ENCODE measurements at regions not wholly inside any gene's neighbourhood (a gene's known extent, or its start where the extent isn't known, plus 50 kb on each side); places are given as distances from the start of the nearest gene placed in this dataset.
"Not testable (repeated sequence)": the region's sequence is repeated elsewhere in the genome, so short reads cannot be mapped to it uniquely, and the experiment has no call there.

DNA sequence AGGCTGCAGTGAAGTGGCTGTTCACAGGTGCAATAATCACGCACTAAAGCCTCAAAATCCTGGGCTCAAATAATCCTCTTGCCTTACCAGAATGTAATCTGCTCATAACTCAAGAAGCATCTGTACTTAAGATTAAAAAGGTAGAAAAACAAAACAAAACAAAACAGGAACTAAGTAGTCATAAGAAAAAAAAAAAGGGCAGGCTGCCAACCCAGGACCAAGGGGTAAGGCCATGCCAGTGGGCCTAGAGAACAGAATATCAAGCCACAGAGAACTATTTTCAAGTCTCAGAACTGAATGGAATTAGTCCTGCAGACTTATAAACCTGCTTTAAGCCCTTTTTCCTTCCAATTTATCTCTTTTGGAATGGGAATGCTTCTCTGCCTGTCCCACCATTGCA is 64.8 kb upstream of the TBC1D3K start:
- no peak for ATAC-seq

DNA sequence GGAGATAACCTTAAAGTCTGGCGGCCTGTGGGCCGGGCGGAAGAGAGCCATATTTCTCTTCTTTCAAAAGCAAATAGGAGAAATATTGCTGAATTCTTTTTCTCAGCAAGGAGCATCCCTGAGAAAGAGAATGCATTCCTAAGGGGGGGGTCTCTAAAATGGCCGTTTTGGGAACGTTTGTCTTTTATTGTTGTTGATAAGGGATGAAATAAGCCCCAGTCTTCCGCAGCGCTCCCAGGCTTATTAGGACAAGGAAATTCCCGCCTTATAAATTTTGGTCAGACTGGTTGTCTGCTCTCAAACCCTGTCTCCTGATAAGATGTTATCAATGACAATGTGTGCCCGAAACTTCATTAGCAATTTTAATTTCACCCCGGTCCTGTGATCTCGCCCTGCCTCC is 65.8 kb upstream of the TBC1D3K start:
- not testable (repeated sequence) for ATAC-seq

More for the DNA sequence above, 64.8 kb upstream of the TBC1D3K start:
- TF ChIP-seq ISL1 (CRISPR knock-in tag; IDR thresholded peaks at IDR 0.05) (no peak), TOX (CRISPR knock-in tag; IDR thresholded peaks at IDR 0.05; ENCODE audit: borderline replicate concordance) (no peak), RARB (CRISPR knock-in tag; IDR thresholded peaks at IDR 0.05) (no peak), ZC3H10 (CRISPR knock-in tag; IDR thresholded peaks at IDR 0.05) (no peak), ZNF565 (CRISPR knock-in tag; conservative IDR thresholded peaks at IDR 0.05; ENCODE audit: low read depth) (no peak), TCF4 (CRISPR knock-in tag; IDR thresholded peaks at IDR 0.05; ENCODE audit: borderline replicate concordance) (no peak), CSDC2 (CRISPR knock-in tag; IDR thresholded peaks at IDR 0.05) (no peak), SNAI2 (CRISPR knock-in tag; IDR thresholded peaks at IDR 0.05) (no peak), BACH2 (CRISPR knock-in tag; IDR thresholded peaks at IDR 0.05; ENCODE audit: borderline replicate concordance) (no peak), PPARA (CRISPR knock-in tag; IDR thresholded peaks at IDR 0.05; ENCODE audit: borderline replicate concordance) (no peak), ZNF8 (CRISPR knock-in tag; IDR thresholded peaks at IDR 0.05) (no peak), OSR1 (CRISPR knock-in tag; IDR thresholded peaks at IDR 0.05) (no peak), ZFP30 (CRISPR knock-in tag; IDR thresholded peaks at IDR 0.05) (no peak), ARNTL (CRISPR knock-in tag; IDR thresholded peaks at IDR 0.05; ENCODE audit: borderline replicate concordance, low read depth) (no peak)
- TF ChIP-seq, protein P1, sequence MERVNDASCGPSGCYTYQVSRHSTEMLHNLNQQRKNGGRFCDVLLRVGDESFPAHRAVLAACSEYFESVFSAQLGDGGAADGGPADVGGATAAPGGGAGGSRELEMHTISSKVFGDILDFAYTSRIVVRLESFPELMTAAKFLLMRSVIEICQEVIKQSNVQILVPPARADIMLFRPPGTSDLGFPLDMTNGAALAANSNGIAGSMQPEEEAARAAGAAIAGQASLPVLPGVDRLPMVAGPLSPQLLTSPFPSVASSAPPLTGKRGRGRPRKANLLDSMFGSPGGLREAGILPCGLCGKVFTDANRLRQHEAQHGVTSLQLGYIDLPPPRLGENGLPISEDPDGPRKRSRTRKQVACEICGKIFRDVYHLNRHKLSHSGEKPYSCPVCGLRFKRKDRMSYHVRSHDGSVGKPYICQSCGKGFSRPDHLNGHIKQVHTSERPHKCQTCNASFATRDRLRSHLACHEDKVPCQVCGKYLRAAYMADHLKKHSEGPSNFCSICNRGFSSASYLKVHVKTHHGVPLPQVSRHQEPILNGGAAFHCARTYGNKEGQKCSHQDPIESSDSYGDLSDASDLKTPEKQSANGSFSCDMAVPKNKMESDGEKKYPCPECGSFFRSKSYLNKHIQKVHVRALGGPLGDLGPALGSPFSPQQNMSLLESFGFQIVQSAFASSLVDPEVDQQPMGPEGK (CRISPR knock-in tag; IDR thresholded peaks at IDR 0.05; ENCODE audit: borderline replicate concordance) = no peak
- TF ChIP-seq, protein P2, sequence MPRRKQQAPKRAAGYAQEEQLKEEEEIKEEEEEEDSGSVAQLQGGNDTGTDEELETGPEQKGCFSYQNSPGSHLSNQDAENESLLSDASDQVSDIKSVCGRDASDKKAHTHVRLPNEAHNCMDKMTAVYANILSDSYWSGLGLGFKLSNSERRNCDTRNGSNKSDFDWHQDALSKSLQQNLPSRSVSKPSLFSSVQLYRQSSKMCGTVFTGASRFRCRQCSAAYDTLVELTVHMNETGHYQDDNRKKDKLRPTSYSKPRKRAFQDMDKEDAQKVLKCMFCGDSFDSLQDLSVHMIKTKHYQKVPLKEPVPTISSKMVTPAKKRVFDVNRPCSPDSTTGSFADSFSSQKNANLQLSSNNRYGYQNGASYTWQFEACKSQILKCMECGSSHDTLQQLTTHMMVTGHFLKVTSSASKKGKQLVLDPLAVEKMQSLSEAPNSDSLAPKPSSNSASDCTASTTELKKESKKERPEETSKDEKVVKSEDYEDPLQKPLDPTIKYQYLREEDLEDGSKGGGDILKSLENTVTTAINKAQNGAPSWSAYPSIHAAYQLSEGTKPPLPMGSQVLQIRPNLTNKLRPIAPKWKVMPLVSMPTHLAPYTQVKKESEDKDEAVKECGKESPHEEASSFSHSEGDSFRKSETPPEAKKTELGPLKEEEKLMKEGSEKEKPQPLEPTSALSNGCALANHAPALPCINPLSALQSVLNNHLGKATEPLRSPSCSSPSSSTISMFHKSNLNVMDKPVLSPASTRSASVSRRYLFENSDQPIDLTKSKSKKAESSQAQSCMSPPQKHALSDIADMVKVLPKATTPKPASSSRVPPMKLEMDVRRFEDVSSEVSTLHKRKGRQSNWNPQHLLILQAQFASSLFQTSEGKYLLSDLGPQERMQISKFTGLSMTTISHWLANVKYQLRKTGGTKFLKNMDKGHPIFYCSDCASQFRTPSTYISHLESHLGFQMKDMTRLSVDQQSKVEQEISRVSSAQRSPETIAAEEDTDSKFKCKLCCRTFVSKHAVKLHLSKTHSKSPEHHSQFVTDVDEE (CRISPR knock-in tag; IDR thresholded peaks at IDR 0.05) = no peak
- TF ChIP-seq, protein P3, sequence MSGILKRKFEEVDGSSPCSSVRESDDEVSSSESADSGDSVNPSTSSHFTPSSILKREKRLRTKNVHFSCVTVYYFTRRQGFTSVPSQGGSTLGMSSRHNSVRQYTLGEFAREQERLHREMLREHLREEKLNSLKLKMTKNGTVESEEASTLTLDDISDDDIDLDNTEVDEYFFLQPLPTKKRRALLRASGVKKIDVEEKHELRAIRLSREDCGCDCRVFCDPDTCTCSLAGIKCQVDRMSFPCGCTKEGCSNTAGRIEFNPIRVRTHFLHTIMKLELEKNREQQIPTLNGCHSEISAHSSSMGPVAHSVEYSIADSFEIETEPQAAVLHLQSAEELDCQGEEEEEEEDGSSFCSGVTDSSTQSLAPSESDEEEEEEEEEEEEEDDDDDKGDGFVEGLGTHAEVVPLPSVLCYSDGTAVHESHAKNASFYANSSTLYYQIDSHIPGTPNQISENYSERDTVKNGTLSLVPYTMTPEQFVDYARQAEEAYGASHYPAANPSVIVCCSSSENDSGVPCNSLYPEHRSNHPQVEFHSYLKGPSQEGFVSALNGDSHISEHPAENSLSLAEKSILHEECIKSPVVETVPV (CRISPR knock-in tag; IDR thresholded peaks at IDR 0.05) = no peak
- TF ChIP-seq, protein P4, sequence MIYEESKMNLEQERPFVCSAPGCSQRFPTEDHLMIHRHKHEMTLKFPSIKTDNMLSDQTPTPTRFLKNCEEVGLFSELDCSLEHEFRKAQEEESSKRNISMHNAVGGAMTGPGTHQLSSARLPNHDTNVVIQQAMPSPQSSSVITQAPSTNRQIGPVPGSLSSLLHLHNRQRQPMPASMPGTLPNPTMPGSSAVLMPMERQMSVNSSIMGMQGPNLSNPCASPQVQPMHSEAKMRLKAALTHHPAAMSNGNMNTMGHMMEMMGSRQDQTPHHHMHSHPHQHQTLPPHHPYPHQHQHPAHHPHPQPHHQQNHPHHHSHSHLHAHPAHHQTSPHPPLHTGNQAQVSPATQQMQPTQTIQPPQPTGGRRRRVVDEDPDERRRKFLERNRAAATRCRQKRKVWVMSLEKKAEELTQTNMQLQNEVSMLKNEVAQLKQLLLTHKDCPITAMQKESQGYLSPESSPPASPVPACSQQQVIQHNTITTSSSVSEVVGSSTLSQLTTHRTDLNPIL (CRISPR knock-in tag; IDR thresholded peaks at IDR 0.05; ENCODE audit: low read depth) = no peak

DNA sequence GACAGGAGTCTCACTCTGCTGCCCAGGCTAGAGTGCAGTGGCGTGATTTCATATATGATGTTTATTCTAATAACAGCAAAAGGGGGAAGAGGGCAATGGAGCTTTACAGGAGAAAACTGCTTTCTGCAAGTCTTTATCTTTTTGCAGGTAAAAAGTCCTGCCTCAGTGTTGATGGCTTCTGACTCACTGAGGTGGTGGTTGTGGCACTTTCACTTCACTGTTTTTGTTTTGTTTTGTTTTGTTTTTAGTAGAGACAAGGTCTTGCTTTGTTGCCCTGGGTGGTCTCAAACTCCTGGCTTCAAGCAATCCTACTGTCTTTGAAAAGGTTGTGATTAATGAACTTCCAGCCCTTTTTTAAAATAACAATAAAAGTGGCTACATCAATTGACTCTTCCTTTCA is 68.0 kb upstream of the TBC1D3K start:
- TF ChIP-seq BACH2 (CRISPR knock-in tag; IDR thresholded peaks at IDR 0.05; ENCODE audit: borderline replicate concordance) = no peak
- TF ChIP-seq ARNTL (CRISPR knock-in tag; IDR thresholded peaks at IDR 0.05; ENCODE audit: borderline replicate concordance, low read depth) = no peak
- TF ChIP-seq RARB (CRISPR knock-in tag; IDR thresholded peaks at IDR 0.05) = no peak
- TF ChIP-seq PPARA (CRISPR knock-in tag; IDR thresholded peaks at IDR 0.05; ENCODE audit: borderline replicate concordance) = no peak
- no peak for TF ChIP-seq TCF4 (CRISPR knock-in tag; IDR thresholded peaks at IDR 0.05; ENCODE audit: borderline replicate concordance)
- TF ChIP-seq GLIS3 (CRISPR knock-in tag; IDR thresholded peaks at IDR 0.05) = no peak
- no peak for TF ChIP-seq OSR1 (CRISPR knock-in tag; IDR thresholded peaks at IDR 0.05)
- no peak for TF ChIP-seq ISL1 (CRISPR knock-in tag; IDR thresholded peaks at IDR 0.05)
- TF ChIP-seq ZNF8 (CRISPR knock-in tag; IDR thresholded peaks at IDR 0.05) = no peak
- no peak for TF ChIP-seq TOX (CRISPR knock-in tag; IDR thresholded peaks at IDR 0.05; ENCODE audit: borderline replicate concordance)
- ATAC-seq = no peak

DNA sequence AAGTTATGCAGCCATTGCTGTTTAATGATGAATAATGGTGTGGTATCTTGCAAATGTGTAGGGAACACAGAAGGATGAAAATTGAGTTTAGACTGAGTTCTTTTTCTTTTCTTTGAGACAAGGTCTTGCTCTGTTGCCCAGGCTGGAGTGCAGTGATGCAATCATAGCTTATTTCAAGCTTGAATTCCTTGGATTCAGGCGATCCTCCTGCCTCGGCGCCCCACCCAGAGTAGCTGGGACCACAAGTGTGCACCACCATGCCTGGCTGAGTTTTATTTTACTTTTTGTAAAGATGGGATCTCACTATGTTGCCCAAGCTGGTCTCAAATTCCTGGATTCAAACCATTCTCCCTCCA is 74.6 kb upstream of the TBC1D3K start:
- no peak for ATAC-seq
- TF ChIP-seq ZNF565 (CRISPR knock-in tag; conservative IDR thresholded peaks at IDR 0.05; ENCODE audit: low read depth) (no peak), ZNF8 (CRISPR knock-in tag; IDR thresholded peaks at IDR 0.05) (no peak), TCF4 (CRISPR knock-in tag; IDR thresholded peaks at IDR 0.05; ENCODE audit: borderline replicate concordance) (no peak), ZFP30 (CRISPR knock-in tag; IDR thresholded peaks at IDR 0.05) (no peak), ZC3H10 (CRISPR knock-in tag; IDR thresholded peaks at IDR 0.05) (no peak), RARB (CRISPR knock-in tag; IDR thresholded peaks at IDR 0.05) (no peak), ZNF70 (CRISPR knock-in tag; IDR thresholded peaks at IDR 0.05) (no peak), ISL1 (CRISPR knock-in tag; IDR thresholded peaks at IDR 0.05) (no peak), ZFP3 (CRISPR knock-in tag; IDR thresholded peaks at IDR 0.05) (no peak)
- TF ChIP-seq, protein P3 (CRISPR knock-in tag; IDR thresholded peaks at IDR 0.05) = no peak
- TF ChIP-seq, protein P2 (CRISPR knock-in tag; IDR thresholded peaks at IDR 0.05) = no peak
- TF ChIP-seq, protein P4 (CRISPR knock-in tag; IDR thresholded peaks at IDR 0.05; ENCODE audit: low read depth) = no peak
